ENCODE measurements at regions not wholly inside any gene's neighbourhood (a gene's known extent, or its start where the extent isn't known, plus 50 kb on each side); places are given as distances from the start of the nearest gene placed in this dataset.

GRCh38 chr5:123763201-123763600, 251.2 kb downstream of the CSNK1G3 start:
- DNase-seq (ENCODE audit: low read depth in 4 of 4, low spot score in 3 of 4): no peak

GRCh38 chr5:123756816-123757215, 244.8 kb downstream of the CSNK1G3 start:
- DNase-seq (ENCODE audit: low read depth in 4 of 4, low spot score in 3 of 4): no peak

- DNase-seq (ENCODE audit: low read depth in 4 of 4, low spot score in 3 of 4): no peak
Observed at GRCh38 chr5:123756318-123756665, 244.3 kb downstream of the CSNK1G3 start.

DNA sequence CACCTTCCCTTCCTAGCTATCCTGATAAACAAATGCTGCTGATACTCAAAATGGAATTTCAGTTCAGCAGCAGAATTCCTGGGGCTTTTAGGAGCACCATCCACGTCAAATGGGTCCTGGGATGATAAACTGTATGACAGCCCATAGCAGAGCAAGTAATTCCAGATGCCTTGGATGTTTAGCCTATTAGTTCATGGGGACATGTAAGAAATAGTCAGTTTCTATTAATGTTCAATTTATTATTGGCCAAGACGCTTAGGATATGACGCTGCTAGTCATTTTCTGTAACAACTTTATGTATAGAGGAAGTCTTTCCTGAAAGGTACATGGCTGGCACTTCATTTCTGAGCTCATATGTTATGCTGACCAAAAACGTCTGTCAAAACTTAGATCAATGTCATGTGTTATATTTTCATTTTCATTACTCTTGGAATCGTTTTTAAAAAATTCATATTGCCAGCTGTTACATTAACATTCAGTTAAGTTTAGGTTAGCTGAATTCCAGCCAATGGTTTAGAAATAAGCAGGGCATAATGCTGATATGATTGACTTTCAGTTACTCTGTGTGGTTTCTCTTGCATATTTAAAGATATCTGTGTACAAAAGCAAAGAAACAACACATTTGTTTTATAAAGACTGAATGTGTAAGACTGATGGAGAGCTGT, 243.8 kb downstream of the CSNK1G3 start:
- DNase-seq (ENCODE audit: low read depth in 4 of 4, low spot score in 3 of 4): no peak

DNA sequence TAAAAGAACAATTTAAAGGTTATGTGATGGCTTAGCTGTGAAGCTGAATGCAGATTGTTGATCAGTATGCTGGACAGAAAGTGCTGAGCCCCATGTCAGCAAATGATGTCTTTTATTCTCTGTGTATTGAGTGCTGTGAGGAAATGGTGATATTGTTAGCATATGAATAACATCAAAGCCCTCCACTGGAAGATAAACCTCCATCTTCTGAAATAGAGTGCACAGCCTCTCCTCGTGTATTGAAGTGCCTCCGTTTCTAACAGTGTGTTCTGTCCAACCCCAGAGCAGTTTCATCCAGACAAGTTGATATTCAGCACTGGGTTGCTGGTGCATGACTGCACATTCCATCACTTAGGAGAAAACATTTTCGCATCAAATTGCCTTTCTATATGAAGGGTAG, 242.9 kb downstream of the CSNK1G3 start:
- DNase-seq (ENCODE audit: low read depth in 4 of 4, low spot score in 3 of 4): peak in 1 of 4 donors; percentile 8

DNA sequence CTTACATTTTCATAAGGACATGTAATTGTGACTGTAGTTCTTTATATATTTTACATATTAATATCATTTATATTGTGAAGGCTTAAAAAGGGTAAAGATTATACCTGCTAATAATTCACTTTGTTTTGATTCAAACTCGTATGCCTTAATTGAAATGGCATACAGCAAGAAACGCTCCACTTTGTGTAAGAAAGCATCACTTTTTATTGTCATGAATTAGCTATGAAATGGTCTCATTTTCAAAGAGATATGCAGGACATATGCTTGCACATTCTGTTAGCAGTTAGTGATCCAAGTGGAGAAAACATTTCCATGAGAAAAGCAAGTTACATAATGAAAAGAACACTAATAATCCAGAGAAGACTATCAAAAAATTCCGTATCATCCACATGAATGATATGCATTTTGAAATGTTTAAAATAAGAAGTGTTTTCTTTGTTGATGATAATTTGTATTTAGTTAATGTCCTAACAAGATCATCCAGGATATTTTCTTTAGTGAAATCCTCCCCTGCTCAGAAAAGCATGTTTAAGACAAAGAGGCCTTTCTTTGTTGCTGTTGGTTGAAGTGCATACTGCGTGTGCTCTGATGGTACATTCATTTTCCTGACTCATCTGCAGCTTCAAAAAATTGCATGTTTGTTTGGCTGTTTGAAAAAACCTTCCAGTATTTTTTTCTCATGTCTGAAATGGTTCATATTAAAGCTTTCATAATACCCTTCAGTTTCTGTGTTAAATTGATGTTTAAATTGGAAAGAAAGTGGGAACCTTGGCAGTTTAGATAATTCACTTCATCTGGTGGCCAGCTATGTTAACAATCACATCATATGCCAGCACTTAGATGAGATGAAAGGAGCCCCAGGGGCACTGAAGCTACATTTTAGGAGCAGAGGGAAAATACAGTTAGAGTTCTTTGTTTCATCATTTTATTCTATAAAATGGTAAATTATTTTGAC, 242.2 kb downstream of the CSNK1G3 start:
- no peak for DNase-seq (ENCODE audit: low read depth in 4 of 4, low spot score in 3 of 4)

DNA sequence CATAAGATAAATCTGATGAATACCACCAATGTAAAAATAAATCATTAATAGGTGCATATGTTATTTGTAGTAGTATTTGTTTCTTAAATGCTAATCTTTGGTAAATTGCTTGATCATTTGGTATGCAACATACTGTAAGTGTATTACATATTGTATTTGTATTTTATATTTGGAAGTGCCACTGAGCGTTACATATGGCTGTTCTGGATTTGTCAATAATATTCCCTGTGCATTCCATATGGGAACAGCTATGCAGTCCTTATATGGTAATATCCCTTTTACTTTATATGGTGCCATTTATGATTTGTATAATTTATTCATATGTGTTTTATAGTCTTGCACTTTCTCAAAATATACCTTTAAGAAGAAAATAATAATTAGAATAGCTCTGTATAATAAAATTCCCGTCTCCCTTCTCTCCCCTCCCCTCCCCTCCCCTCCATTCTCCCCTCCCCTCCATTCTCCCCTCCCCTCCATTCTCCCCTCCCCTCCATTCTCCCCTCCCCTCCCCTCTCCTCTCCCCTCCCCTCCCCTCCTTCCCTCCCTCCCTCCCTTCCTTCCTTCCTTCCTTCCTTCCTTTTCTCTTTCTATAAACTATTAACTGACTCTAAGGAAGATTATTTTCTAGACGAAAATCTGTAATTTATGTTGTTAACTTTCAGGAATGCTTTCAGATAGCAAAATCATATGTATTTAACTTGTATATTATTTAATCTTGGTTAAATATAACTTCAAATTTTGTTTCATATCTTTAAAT, 241.4 kb downstream of the CSNK1G3 start:
- DNase-seq (ENCODE audit: low read depth in 4 of 4, low spot score in 3 of 4): no peak

- no peak for DNase-seq (ENCODE audit: low read depth in 4 of 4, low spot score in 3 of 4)
Observed at GRCh38 chr5:123752552-123753179, 240.7 kb downstream of the CSNK1G3 start.

GRCh38 chr5:123751670-123752069, 239.7 kb downstream of the CSNK1G3 start:
- no peak for DNase-seq (ENCODE audit: low read depth in 4 of 4, low spot score in 3 of 4)

GRCh38 chr5:123748239-123748638, 236.3 kb downstream of the CSNK1G3 start:
- no peak for DNase-seq (ENCODE audit: low read depth in 4 of 4, low spot score in 3 of 4)

DNA sequence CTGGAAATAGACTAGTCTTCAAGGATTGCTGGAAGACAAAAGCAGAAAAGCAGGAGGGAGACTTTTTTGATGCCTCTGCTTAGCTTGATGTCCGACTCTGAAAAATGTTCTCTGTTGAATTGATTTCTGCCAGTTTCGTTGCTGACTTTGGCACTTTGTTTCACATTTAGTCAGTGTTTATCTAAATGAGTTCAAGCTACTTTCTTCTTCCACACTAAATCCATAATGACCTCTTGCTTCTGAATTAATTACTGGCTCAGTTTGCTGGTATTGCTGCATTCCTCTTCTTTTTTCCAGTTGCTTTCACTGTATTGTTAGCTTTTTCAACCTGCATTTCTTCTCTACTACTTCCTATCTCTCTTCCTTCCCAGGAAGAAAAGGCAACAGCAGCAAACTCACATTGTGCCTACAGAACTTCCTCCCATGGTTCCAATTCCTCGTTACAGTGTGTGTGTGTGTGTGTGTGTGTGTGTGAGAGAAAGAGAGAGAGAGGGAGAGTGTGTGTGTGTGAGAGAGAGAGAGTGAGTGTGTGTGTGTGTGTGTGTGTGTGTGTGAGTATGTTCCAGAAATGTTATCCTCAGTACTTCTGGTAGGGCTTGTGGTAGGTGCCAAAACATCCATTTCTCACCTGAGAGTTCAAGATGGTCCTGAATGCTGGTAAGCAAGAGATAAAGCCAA, 234.8 kb downstream of the CSNK1G3 start:
- no peak for DNase-seq (ENCODE audit: low read depth in 4 of 4, low spot score in 3 of 4)

DNA sequence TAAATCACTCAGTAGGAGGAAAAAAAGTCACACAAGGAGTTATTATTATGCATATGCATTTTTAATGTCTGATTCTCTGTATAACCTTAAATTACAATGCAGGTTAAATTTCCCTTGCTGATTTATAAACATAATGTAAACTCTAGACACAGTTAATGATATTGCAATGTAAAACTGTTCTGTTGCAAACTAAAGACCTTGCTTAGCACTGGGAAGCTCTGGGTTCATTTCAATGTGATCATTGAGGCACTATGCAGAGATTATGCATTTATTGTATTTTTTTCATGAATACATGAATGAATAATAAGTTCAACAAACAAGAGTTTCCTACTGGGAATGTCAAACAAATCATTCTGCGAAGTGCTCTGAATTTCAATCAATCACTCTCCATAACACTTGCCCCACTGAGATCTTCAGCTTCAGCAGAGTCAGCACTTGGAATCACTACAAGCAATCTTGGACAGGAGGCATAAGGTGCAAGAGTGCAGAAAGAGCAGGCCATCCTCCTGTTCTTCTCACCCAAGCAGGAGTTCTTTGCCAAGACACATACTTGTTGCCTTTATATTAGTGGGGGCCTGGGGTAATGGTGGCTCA, 232.1 kb downstream of the CSNK1G3 start:
- no peak for DNase-seq (ENCODE audit: low read depth in 4 of 4, low spot score in 3 of 4)

DNA sequence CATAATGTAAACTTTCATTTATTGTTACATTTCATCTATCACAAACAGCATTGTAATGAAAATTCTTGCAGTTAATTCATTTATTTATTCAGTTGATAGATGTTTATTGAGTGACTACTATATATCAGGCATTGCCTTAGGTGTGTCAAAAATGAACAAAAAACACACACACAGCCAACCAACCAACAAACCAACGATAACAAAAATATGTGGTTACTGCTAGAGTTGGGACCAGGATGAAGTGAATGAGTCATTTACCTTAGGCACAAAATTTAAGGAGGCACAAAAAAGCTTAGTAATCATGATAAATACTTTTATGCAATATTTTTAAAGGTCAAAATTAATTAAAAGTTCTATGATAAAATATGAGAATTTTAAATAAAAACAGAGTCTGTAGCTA, 223.4 kb downstream of the CSNK1G3 start:
- DNase-seq (ENCODE audit: low read depth in 4 of 4, low spot score in 3 of 4): no peak

DNA sequence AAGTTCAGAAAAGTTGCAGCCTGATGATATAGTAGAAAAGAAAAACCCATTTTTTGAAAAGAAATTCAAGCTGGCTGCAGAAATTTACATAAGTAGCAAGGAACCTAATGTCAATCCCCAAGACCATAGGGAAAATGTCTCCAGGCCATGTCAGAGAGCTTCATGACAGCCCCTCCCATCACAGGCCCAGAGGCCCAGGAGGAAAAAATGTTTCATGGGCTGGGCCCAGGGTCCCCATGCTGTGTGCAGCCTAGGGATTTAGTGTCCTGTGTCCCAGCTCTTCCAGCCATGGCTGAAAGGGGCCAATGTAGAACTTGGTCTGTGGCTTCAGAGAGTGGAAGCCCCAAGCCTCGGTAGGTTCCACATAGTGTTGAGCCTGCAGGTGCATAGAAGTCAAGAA, 220.3 kb downstream of the CSNK1G3 start:
- DNase-seq (ENCODE audit: low read depth in 4 of 4, low spot score in 3 of 4): no peak

- no peak for DNase-seq (ENCODE audit: low read depth in 4 of 4, low spot score in 3 of 4)
Observed at GRCh38 chr5:123722451-123722850, 210.5 kb downstream of the CSNK1G3 start.

DNA sequence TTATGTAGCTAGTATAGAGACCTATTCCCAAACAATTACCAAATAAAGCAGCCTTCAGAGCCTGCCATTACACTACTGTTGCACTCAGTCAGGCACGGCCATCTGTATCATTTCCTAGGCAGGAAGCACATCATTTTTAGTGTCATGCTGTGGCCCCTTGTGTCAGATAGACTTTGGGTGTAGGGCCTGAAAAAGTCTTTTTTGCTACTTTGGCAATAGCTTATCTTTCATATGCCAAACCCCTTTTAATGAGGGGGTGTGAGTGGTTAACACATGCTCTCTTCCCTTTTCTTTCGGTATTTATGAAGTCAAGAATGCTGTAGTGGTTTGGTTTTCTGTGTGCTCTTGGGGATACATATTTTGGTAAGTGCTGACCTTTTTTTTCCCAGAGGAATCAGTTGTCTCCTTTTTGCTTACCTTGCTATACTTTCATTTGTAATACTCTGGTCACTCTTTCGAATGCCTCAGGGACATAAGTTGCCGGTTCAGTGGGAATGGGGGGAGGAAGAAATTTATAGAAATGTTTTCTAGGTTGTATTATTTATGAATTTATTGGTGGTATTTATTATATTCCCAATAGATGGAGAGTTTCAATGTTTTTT, 209.8 kb downstream of the CSNK1G3 start:
- DNase-seq (ENCODE audit: low read depth in 4 of 4, low spot score in 3 of 4): no peak

GRCh38 chr5:123720955-123721354, 209.0 kb downstream of the CSNK1G3 start:
- DNase-seq (ENCODE audit: low read depth in 4 of 4, low spot score in 3 of 4): no peak

GRCh38 chr5:123720339-123720738, 208.4 kb downstream of the CSNK1G3 start:
- no peak for DNase-seq (ENCODE audit: low read depth in 4 of 4, low spot score in 3 of 4)

DNA sequence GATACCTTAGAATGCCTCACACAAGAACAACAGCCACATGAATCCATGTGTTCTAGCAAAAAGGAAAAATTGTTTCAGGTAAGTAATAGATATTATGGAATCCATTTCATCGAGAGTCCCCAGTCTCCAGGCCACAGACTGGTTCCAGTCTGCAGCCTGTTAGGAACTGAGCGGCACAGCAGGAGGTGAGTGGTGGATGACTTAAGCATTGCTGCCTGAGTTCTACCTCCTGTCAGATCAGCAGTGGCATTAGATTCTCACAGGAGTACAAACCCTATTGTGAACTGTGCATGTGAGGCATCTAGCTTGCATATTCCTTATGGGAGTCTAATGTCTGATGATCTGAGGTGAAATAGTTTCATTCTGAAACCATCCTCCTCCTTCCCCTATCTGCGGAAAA, 207.0 kb downstream of the CSNK1G3 start:
- no peak for DNase-seq (ENCODE audit: low read depth in 4 of 4, low spot score in 3 of 4)

DNA sequence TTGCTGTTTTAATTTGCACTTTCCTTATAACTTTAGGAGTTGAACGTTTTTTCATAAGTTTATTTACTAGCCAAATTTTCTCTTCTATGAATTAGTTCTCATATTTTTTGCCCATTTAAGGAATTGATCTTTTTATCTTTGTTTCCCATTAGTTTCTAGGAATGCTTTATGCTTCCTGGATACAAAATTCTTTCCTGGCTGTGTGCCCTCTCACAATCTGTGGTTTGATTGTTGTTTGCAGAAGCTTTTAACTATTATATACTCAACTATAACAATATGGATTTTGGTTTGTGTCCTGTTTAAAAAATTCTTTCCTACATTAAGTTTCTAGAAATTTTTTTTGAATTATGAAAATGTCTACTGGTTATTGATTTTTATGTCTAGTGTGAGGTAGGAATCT, 206.3 kb downstream of the CSNK1G3 start:
- no peak for DNase-seq (ENCODE audit: low read depth in 4 of 4, low spot score in 3 of 4)

All from right renal pelvis (tissue), 4 donors.